GM23338 (cell line): ENCODE measurements at regions not wholly inside any gene's neighbourhood (a gene's known extent, or its start where the extent isn't known, plus 50 kb on each side); places are given as distances from the start of the nearest gene placed in this dataset.

Source experiments
- CTCF ChIP-seq, 2 experiments: fragments of 200-600 bp in 1 of 2; sonication (generic) in 1 of 2; conservative IDR thresholded peaks; 2 replicates each; pipeline versions ENCODE4 v1.5.1 to v1.6.1; 2016 to 2017; ENCODE audit warnings: antibody characterized with exemption in 2 of 2, low read depth in 2 of 2, mild to moderate bottlenecking in 2 of 2, moderate library complexity in 1 of 2
- EZH2phosphoT487 ChIP-seq: fragments of 200-600 bp; sonication (generic); IDR thresholded peaks from one replicate; pipeline ENCODE4 v1.8.1; 2018; ENCODE audit warnings: antibody characterized with exemption; ENCODE audit not compliant: unreplicated experiment
- NANOG ChIP-seq: IDR thresholded peaks from 2 replicates; pipeline ENCODE4 v1.6.1; 2016; ENCODE audit warnings: antibody characterized with exemption, borderline replicate concordance

GRCh38 chr7:79666472-79666871 is 213.0 kb upstream of the MAGI2 start:
- no peak for TF ChIP-seq NANOG
- no peak for TF ChIP-seq CTCF (conservative IDR thresholded peaks at IDR 0.05; ENCODE audit: low read depth in 2 of 2)
- no peak for TF ChIP-seq EZH2phosphoT487
